Sigmoid colon (tissue), 6 donors: ENCODE measurements at regions not wholly inside any gene's neighbourhood (a gene's known extent, or its start where the extent isn't known, plus 50 kb on each side); places are given as distances from the start of the nearest gene placed in this dataset.

ENCODE experiments used
- DNase-seq: peaks from one replicate; pipeline ENCODE4 v3.0.0-alpha.2; 2019
- H3K27ac ChIP-seq, 4 donors: fragments of 200-600 bp; sonication (generic); one replicate each; pipeline ENCODE4 v1.5.1; 2016 to 2019; ENCODE audit warnings: mild to moderate bottlenecking in 1 of 4
- H3K27me3 ChIP-seq, 3 donors: fragments of 200-600 bp; sonication (generic); one replicate each; pipeline ENCODE4 v1.5.1; 2019; ENCODE audit warnings: mild to moderate bottlenecking in 1 of 3
- H3K36me3 ChIP-seq, 4 donors: fragments of 200-600 bp; sonication (generic); one replicate each; pipeline ENCODE4 v1.5.1; 2016 to 2019
- H3K4me1 ChIP-seq, 4 donors: fragments of 200-600 bp; sonication (generic); one replicate each; pipeline ENCODE4 v1.5.1; 2017 to 2019
- H3K4me3 ChIP-seq, 4 donors: fragments of 200-600 bp; sonication (generic); one replicate each; pipeline ENCODE4 v1.5.1; 2017 to 2019; ENCODE audit warnings: mild to moderate bottlenecking in 2 of 4, moderate library complexity in 1 of 4
- H3K9me3 ChIP-seq, 4 donors: fragments of 200-600 bp in 3 of 4; sonication (generic) in 3 of 4; one replicate each; pipeline versions ENCODE4 v1.5.1 to v1.6.1; 2013 to 2019
- EP300 ChIP-seq, 4 donors: sonication (generic); formaldehyde crosslinking; IDR thresholded peaks; one replicate each; pipeline ENCODE4 v1.6.1; 2017; ENCODE audit warnings: antibody characterized with exemption in 4 of 4
- POLR2A ChIP-seq, 2 donors: fragments of 450-650 bp; IDR thresholded peaks; one replicate each; pipeline ENCODE4 v1.6.1; 2016; ENCODE audit warnings: antibody characterized with exemption in 2 of 2, mild to moderate bottlenecking in 2 of 2, moderate library complexity in 2 of 2
- POLR2AphosphoS5 ChIP-seq, 4 donors: sonication (generic); formaldehyde crosslinking; IDR thresholded peaks; one replicate each; pipeline ENCODE4 v1.6.1; 2017; ENCODE audit warnings: antibody characterized with exemption in 4 of 4
- WGBS, 2 donors: extraction: QIAGEN DNeasy Blood & Tissue Kit; methylation state at CpG; one replicate each; pipeline ENCODE4 v1.1.7; 2013; 5-methylcytosine and 5-hydroxymethylcytosine counted together
- intact Hi-C: fragments of 100-400 bp; cut with DNase I; formaldehyde crosslinking; loops from one replicate; pipeline ENCODE4 v1.15.1; 2023
- TF ChIP-seq, protein P1 (sequence below), 4 experiments: fragments of 450-650 bp in 3 of 4; fragments of 200-600 bp in 1 of 4; IDR thresholded peaks; one replicate each; pipeline ENCODE4 v1.5.1; 2016 to 2019; ENCODE audit warnings: antibody characterized with exemption in 4 of 4, mild to moderate bottlenecking in 3 of 4, moderate library complexity in 2 of 4
- donor health status: healthy with polysubstance abuse.
- donor health status: healthy.

DNA sequence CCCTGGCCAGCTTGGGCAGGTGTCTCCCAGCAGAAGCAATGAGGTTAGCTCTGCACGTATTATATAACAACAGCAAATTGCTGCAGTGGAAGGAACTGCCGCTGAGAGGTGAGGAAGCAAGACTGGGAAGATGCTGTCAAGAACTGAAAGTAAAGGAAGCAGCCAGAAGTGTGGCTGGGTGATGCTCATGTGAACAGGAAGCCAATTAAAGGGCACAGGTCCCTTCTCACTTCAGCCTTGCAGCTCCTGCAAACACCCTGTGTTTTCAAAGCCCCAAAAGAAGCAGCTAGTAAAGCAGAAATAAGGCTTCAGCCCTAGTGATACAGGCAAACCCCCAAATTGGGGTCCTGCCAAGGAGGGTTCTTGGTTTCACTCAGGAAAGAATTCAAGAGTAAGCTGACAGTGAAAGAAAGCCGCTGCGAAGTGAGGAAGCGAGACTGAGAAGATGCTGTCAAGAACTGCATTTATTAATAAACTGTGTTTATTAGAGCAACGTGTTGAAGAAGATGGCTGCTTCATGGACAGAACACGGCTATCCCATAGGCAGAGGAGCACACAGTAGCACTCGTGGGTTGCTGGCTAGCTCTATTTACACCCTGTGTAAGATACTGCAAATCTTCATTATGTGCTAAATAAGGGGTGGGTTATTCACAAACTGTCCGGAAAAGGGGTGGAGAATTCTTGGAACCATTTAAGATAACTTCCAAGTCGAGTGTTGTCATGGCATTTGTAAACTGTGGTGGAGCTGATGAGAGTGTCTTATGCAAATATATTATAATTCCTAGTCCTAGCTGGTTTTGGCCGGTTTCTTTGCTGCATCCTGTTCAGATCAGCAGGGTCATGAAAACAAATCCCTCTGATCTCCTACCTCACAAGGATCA, 152.2 kb downstream of the LINC00237 start:
- Histone ChIP-seq H3K27me3 (peaks cover 0 to 4% (median 0%) of the 10 kb centered on the region in 3 donors), H3K4me3 (no peak overlapping the region), H3K36me3 (no peaks in the 10 kb centered on the region), H3K9me3 (no peaks in the 10 kb centered on the region), H3K27ac (no peak overlapping the region), H3K4me1 (no peaks in the 10 kb centered on the region)
- intact Hi-C loops: no loop called here
- 58 to 59% methylated on average over 11 of the region's 11 CpGs for WGBS, 2 donors
- TF ChIP-seq, protein P1, sequence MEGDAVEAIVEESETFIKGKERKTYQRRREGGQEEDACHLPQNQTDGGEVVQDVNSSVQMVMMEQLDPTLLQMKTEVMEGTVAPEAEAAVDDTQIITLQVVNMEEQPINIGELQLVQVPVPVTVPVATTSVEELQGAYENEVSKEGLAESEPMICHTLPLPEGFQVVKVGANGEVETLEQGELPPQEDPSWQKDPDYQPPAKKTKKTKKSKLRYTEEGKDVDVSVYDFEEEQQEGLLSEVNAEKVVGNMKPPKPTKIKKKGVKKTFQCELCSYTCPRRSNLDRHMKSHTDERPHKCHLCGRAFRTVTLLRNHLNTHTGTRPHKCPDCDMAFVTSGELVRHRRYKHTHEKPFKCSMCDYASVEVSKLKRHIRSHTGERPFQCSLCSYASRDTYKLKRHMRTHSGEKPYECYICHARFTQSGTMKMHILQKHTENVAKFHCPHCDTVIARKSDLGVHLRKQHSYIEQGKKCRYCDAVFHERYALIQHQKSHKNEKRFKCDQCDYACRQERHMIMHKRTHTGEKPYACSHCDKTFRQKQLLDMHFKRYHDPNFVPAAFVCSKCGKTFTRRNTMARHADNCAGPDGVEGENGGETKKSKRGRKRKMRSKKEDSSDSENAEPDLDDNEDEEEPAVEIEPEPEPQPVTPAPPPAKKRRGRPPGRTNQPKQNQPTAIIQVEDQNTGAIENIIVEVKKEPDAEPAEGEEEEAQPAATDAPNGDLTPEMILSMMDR (IDR thresholded peaks at IDR 0.05): no peak
- no peak for TF ChIP-seq POLR2A (IDR thresholded peaks at IDR 0.05)
- TF ChIP-seq POLR2AphosphoS5 (IDR thresholded peaks at IDR 0.05): no peak
- no peak for TF ChIP-seq EP300 (IDR thresholded peaks at IDR 0.05)
- no peak for DNase-seq

GRCh38 chr20:20950620-20951019, 155.5 kb downstream of the LINC00237 start:
- no peaks in the 10 kb centered on the region for H3K36me3 ChIP-seq
- no peaks in the 10 kb centered on the region for H3K27me3 ChIP-seq
- peaks cover 0 to 3% (median 0%) of the 10 kb centered on the region in 4 donors for H3K9me3 ChIP-seq
- H3K4me3 ChIP-seq: no peak overlapping the region
- H3K4me1 ChIP-seq: no peaks in the 10 kb centered on the region
- DNase-seq: no peak
- H3K27ac ChIP-seq: no peak overlapping the region
- intact Hi-C loops: no loop called here
- WGBS, 2 donors: 87 to 88% methylated on average over 2 of the region's 2 CpGs
- TF ChIP-seq, protein P1 (IDR thresholded peaks at IDR 0.05): no peak
- TF ChIP-seq POLR2AphosphoS5 (IDR thresholded peaks at IDR 0.05): no peak
- TF ChIP-seq POLR2A (IDR thresholded peaks at IDR 0.05): no peak

- no peaks in the 10 kb centered on the region for H3K36me3 ChIP-seq
- intact Hi-C loops: no loop called here
- H3K4me1 ChIP-seq: no peaks in the 10 kb centered on the region
- H3K4me3 ChIP-seq: no peak overlapping the region
- no peak for TF ChIP-seq POLR2A (IDR thresholded peaks at IDR 0.05)
- TF ChIP-seq EP300 (IDR thresholded peaks at IDR 0.05): no peak
- TF ChIP-seq, protein P1 (IDR thresholded peaks at IDR 0.05): no peak
- TF ChIP-seq POLR2AphosphoS5 (IDR thresholded peaks at IDR 0.05): no peak
- DNase-seq: no peak
- peaks cover 0 to 3% (median 0%) of the 10 kb centered on the region in 4 donors for H3K9me3 ChIP-seq
- no peaks in the 10 kb centered on the region for H3K27me3 ChIP-seq
- 86 to 94% methylated on average over 3 of the region's 3 CpGs for WGBS, 2 donors
- H3K27ac ChIP-seq: no peak overlapping the region
Observed at GRCh38 chr20:20946122-20946759, 159.9 kb downstream of the LINC00237 start.

DNA sequence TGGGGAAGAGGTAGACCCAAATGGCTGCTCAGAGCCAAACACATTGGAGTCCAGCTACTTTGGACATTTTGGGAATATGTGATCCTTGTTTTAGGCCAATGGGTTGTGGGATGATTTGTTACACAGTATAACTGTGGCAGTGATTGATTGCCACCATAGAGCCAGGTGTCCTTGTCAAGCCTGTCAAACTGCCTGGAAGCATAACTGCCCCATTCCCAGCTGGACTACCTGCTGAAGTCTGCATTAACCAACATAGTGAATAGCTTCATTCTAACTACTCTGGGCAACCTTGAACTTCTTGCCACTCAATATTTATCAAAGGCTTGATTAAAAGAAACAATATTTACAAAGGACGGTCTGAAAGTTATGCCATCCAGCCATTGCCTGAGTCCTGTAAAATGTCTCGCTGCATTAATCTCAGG, 164.7 kb downstream of the LINC00237 start:
- Histone ChIP-seq H3K36me3 (no peaks in the 10 kb centered on the region), H3K27ac (no peak overlapping the region), H3K9me3 (peaks cover 0 to 3% (median 0%) of the 10 kb centered on the region in 4 donors), H3K4me1 (no peaks in the 10 kb centered on the region), H3K4me3 (no peak overlapping the region), H3K27me3 (no peaks in the 10 kb centered on the region)
- 24 to 76% methylated on average over 2 of the region's 2 CpGs for WGBS, 2 donors
- intact Hi-C loops: no loop called here
- DNase-seq: no peak
- TF ChIP-seq POLR2AphosphoS5 (IDR thresholded peaks at IDR 0.05): no peak
- TF ChIP-seq EP300 (IDR thresholded peaks at IDR 0.05): no peak
- TF ChIP-seq POLR2A (IDR thresholded peaks at IDR 0.05): no peak
- TF ChIP-seq, protein P1 (IDR thresholded peaks at IDR 0.05): no peak
